GM23338 (cell line): ENCODE measurements at regions not wholly inside any gene's neighbourhood (a gene's known extent, or its start where the extent isn't known, plus 50 kb on each side); places are given as distances from the start of the nearest gene placed in this dataset.
A peak's percentile ranks its signal among the peaks of the same experiment; 100 is the strongest.
"Not testable (repeated sequence)": the region's sequence is repeated elsewhere in the genome, so short reads cannot be mapped to it uniquely, and the experiment has no call there.

Source experiments
- ATAC-seq: fragments of 200-7000 bp; cut with Tn5 transposase; 3 replicates; pipeline ENCODE4 v1.9.1; 2020
- DNase-seq: peaks from one replicate; pipeline ENCODE4 v3.0.0-alpha.2; 2015; ENCODE audit warnings: low spot score
- H2AFZ ChIP-seq: fragments of 200-600 bp; sonication (generic); 2 replicates; pipeline ENCODE4 v1.8.0; 2016; ENCODE audit warnings: antibody characterized with exemption, mild to moderate bottlenecking, moderate library complexity
- H3F3A ChIP-seq: fragments of 200-600 bp; sonication (generic); replicated peaks from 2 replicates; pipeline ENCODE4 v1.8.0; 2017; ENCODE audit warnings: antibody characterized with exemption, mixed run types, low read depth
- H3K27ac ChIP-seq: fragments of 200-600 bp; sonication (generic); 2 replicates; pipeline ENCODE4 v1.6.1; 2016; ENCODE audit warnings: low read depth
- H3K27me3 ChIP-seq: fragments of 200-600 bp; sonication (generic); 2 replicates; pipeline ENCODE4 v1.8.0; 2016; ENCODE audit warnings: mild to moderate bottlenecking, mixed run types, moderate library complexity; ENCODE audit not compliant: insufficient read depth
- H3K36me3 ChIP-seq: fragments of 200-600 bp; sonication (generic); 2 replicates; pipeline ENCODE4 v1.8.0; 2016; ENCODE audit warnings: mild to moderate bottlenecking; ENCODE audit not compliant: insufficient read depth
- H3K4me1 ChIP-seq: fragments of 200-600 bp; sonication (generic); 2 replicates; pipeline ENCODE4 v1.8.0; 2016; ENCODE audit warnings: mild to moderate bottlenecking, moderate library complexity; ENCODE audit not compliant: insufficient read depth
- H3K4me2 ChIP-seq: fragments of 200-600 bp; sonication (generic); 2 replicates; pipeline ENCODE4 v1.7.1; 2017; ENCODE audit warnings: mixed run types
- H3K4me3 ChIP-seq: fragments of 200-600 bp; sonication (generic); 2 replicates; pipeline ENCODE4 v1.6.1; 2016; ENCODE audit warnings: mixed run types
- H3K79me2 ChIP-seq: fragments of 200-600 bp; sonication (generic); replicated peaks from 2 replicates; pipeline ENCODE4 v1.8.0; 2017; ENCODE audit warnings: mild to moderate bottlenecking; ENCODE audit not compliant: insufficient read depth
- H3K9me2 ChIP-seq: fragments of 200-600 bp; sonication (generic); 2 replicates; pipeline ENCODE4 v1.8.0; 2017; ENCODE audit not compliant: insufficient read depth
- H4K20me1 ChIP-seq: fragments of 200-600 bp; sonication (generic); replicated peaks from 2 replicates; pipeline ENCODE4 v1.8.0; 2017; ENCODE audit warnings: mild to moderate bottlenecking; ENCODE audit not compliant: insufficient read depth
- H3K27ac Mint-ChIP-seq: 2 replicates; pipeline ENCODE4 v1.8.0; 2020; ENCODE audit warnings: inconsistent platforms, mild to moderate bottlenecking, moderate library complexity, mixed read lengths
- H3K27me3 Mint-ChIP-seq: 3 replicates; pipeline ENCODE4 v1.8.0; 2022; ENCODE audit warnings: low read depth, mild to moderate bottlenecking, moderate library complexity, mixed read lengths, inconsistent platforms; ENCODE audit not compliant: insufficient read depth, poor library complexity
- H3K36me3 Mint-ChIP-seq: 3 replicates; pipeline ENCODE4 v1.8.0; 2021; ENCODE audit warnings: low read depth, mild to moderate bottlenecking, inconsistent platforms, moderate library complexity, mixed read lengths
- H3K4me1 Mint-ChIP-seq: 3 replicates; pipeline ENCODE4 v1.8.0; 2020; ENCODE audit warnings: mild to moderate bottlenecking, inconsistent platforms, mixed read lengths
- H3K4me3 Mint-ChIP-seq: 3 replicates; pipeline ENCODE4 v1.8.0; 2021; ENCODE audit warnings: moderate library complexity, mild to moderate bottlenecking, inconsistent platforms, mixed read lengths
- H3K9me3 Mint-ChIP-seq: 3 replicates; pipeline ENCODE4 v1.8.0; 2020; ENCODE audit warnings: moderate library complexity, mild to moderate bottlenecking, inconsistent platforms, mixed read lengths
- CREB1 ChIP-seq: fragments of 250-450 bp; sonication (Bioruptor Pico); IDR thresholded peaks from 2 replicates; pipeline ENCODE4 v1.5.0; 2020; ENCODE audit warnings: low read depth, mild to moderate bottlenecking, moderate library complexity
- EZH2phosphoT487 ChIP-seq: fragments of 200-600 bp; sonication (generic); IDR thresholded peaks from one replicate; pipeline ENCODE4 v1.8.1; 2018; ENCODE audit warnings: antibody characterized with exemption; ENCODE audit not compliant: unreplicated experiment
- POLR2AphosphoS5 ChIP-seq: IDR thresholded peaks from 2 replicates; pipeline ENCODE4 v1.6.1; 2016; ENCODE audit warnings: antibody characterized with exemption, low read depth
- TF ChIP-seq, protein P1 (sequence below), 2 experiments: fragments of 200-600 bp in 1 of 2; sonication (generic) in 1 of 2; conservative IDR thresholded peaks; 2 replicates each; pipeline versions ENCODE4 v1.5.1 to v1.6.1; 2016 to 2017; ENCODE audit warnings: antibody characterized with exemption in 2 of 2, low read depth in 2 of 2, mild to moderate bottlenecking in 2 of 2, moderate library complexity in 1 of 2
- TF ChIP-seq, protein P2 (sequence below): IDR thresholded peaks from one replicate; pipeline ENCODE4 v1.6.1; 2018; ENCODE audit warnings: antibody characterized with exemption; ENCODE audit not compliant: unreplicated experiment
- TF ChIP-seq, protein P3 (sequence below): IDR thresholded peaks from 2 replicates; pipeline ENCODE4 v1.6.1; 2016; ENCODE audit warnings: antibody characterized with exemption

DNA sequence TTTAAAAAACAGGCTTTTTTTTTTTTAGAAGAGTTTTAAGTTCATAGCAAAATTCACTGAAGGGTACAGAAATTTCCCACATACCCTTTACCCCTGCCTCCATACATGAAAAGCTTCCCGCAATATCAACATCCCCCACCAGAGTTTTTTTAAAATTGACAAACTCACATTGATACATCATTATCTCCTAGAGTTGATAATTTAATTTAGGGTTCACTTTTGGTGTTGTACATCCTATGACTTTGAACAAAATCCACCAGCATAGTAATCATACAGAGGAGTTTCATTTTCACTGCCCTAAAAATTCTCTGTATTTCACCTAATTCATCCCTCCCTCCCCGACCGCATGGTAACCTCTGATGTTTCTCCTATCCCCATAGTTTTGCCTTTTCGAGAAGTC, 53.6 kb upstream of the KCNK2 start:
- Mint-ChIP-seq H3K4me3 (no peak overlapping the region), H3K9me3 (no peaks in the 10 kb centered on the region), H3K4me1 (peaks cover 2% of the 10 kb centered on the region; the same call in 2 of the 3 replicates), H3K36me3 (no peaks in the 10 kb centered on the region), H3K27ac (no peak overlapping the region), H3K27me3 (no peaks in the 10 kb centered on the region)
- Histone ChIP-seq H3K4me1 (no peaks in the 10 kb centered on the region), H2AFZ (no peak overlapping the region), H3K79me2 (no peaks in the 10 kb centered on the region), H3K4me2 (no peak overlapping the region), H3K27me3 (no peaks in the 10 kb centered on the region), H3K27ac (no peak overlapping the region), H4K20me1 (no peaks in the 10 kb centered on the region), H3K36me3 (no peaks in the 10 kb centered on the region), H3K9me2 (no peaks in the 10 kb centered on the region), H3K4me3 (no peak overlapping the region), H3F3A (no peaks in the 10 kb centered on the region)
- ATAC-seq (no peak), DNase-seq (no peak)
- TF ChIP-seq POLR2AphosphoS5, result no peak
- TF ChIP-seq, protein P1, sequence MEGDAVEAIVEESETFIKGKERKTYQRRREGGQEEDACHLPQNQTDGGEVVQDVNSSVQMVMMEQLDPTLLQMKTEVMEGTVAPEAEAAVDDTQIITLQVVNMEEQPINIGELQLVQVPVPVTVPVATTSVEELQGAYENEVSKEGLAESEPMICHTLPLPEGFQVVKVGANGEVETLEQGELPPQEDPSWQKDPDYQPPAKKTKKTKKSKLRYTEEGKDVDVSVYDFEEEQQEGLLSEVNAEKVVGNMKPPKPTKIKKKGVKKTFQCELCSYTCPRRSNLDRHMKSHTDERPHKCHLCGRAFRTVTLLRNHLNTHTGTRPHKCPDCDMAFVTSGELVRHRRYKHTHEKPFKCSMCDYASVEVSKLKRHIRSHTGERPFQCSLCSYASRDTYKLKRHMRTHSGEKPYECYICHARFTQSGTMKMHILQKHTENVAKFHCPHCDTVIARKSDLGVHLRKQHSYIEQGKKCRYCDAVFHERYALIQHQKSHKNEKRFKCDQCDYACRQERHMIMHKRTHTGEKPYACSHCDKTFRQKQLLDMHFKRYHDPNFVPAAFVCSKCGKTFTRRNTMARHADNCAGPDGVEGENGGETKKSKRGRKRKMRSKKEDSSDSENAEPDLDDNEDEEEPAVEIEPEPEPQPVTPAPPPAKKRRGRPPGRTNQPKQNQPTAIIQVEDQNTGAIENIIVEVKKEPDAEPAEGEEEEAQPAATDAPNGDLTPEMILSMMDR (conservative IDR thresholded peaks at IDR 0.05; ENCODE audit: low read depth in 2 of 2), result 0 out of 4 replicates have a peak, but pooled peaks of 1 of the 2 experiments have one; percentile 9

DNA sequence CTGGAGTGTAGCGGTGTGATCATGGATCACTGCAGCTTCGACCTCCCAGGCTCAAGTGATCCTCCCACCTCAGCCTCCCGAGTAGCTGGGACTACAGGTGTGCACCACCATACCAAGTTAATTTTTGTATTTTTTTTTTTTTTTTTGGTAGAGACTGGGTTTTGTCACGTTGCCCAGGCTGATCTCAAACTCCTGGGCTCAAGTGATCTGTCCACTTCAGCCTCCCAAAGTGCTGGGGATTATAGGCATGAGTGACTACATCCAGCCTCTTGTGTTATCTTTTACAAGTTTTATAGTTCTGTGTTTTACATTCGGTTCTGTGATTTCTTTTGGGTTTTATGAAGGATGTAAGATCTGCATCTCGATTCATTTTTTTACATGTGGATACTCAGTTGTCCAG, 52.0 kb upstream of the KCNK2 start:
- H3K27ac ChIP-seq, H2AFZ ChIP-seq, H3K27ac Mint-ChIP-seq, H3K36me3 ChIP-seq, H3K4me2 ChIP-seq, ATAC-seq, H3K9me2 ChIP-seq, H4K20me1 ChIP-seq, H3K4me3 ChIP-seq, H3K4me1 ChIP-seq, H3K4me3 Mint-ChIP-seq, H3F3A ChIP-seq, H3K9me3 Mint-ChIP-seq, H3K79me2 ChIP-seq, DNase-seq, H3K27me3 ChIP-seq, H3K27me3 Mint-ChIP-seq, H3K4me1 Mint-ChIP-seq, H3K36me3 Mint-ChIP-seq: not testable (repeated sequence)

DNA sequence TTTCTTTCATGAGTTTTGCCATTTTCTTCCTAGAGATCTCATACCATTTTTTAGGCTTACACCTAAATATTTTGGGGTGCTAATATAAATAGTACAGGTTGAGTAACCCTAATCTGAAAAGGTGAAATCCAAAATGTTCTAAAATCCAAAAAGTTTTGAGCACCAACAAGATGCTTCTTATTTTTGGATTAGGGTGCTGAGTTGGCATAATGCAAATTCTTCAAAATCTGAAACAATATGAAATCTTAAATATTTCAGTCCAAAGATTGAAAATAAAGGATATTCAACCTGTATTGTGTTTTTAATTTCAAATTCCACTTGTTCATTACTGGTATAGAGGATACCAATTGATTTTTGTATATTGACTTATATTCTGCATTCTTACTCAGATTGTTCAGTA, 51.1 kb upstream of the KCNK2 start:
- ATAC-seq (no peak), DNase-seq (no peak)
- Mint-ChIP-seq H3K9me3 (no peaks in the 10 kb centered on the region), H3K4me1 (no peaks in the 10 kb centered on the region), H3K4me3 (no peak overlapping the region), H3K36me3 (no peaks in the 10 kb centered on the region), H3K27ac (no peak overlapping the region), H3K27me3 (no peaks in the 10 kb centered on the region)
- Histone ChIP-seq H3K4me3 (no peak overlapping the region), H3K4me1 (no peaks in the 10 kb centered on the region), H4K20me1 (no peaks in the 10 kb centered on the region), H3K79me2 (no peaks in the 10 kb centered on the region), H3K27ac (no peak overlapping the region), H2AFZ (no peak overlapping the region), H3K9me2 (no peaks in the 10 kb centered on the region), H3K4me2 (no peak overlapping the region), H3K36me3 (no peaks in the 10 kb centered on the region), H3K27me3 (no peaks in the 10 kb centered on the region), H3F3A (no peaks in the 10 kb centered on the region)
- TF ChIP-seq, protein P1 (conservative IDR thresholded peaks at IDR 0.05; ENCODE audit: low read depth in 2 of 2), result no peak
- TF ChIP-seq EZH2phosphoT487 (no peak), POLR2AphosphoS5 (no peak), CREB1 (CRISPR knock-in tag) (no peak)
- TF ChIP-seq, protein P2, sequence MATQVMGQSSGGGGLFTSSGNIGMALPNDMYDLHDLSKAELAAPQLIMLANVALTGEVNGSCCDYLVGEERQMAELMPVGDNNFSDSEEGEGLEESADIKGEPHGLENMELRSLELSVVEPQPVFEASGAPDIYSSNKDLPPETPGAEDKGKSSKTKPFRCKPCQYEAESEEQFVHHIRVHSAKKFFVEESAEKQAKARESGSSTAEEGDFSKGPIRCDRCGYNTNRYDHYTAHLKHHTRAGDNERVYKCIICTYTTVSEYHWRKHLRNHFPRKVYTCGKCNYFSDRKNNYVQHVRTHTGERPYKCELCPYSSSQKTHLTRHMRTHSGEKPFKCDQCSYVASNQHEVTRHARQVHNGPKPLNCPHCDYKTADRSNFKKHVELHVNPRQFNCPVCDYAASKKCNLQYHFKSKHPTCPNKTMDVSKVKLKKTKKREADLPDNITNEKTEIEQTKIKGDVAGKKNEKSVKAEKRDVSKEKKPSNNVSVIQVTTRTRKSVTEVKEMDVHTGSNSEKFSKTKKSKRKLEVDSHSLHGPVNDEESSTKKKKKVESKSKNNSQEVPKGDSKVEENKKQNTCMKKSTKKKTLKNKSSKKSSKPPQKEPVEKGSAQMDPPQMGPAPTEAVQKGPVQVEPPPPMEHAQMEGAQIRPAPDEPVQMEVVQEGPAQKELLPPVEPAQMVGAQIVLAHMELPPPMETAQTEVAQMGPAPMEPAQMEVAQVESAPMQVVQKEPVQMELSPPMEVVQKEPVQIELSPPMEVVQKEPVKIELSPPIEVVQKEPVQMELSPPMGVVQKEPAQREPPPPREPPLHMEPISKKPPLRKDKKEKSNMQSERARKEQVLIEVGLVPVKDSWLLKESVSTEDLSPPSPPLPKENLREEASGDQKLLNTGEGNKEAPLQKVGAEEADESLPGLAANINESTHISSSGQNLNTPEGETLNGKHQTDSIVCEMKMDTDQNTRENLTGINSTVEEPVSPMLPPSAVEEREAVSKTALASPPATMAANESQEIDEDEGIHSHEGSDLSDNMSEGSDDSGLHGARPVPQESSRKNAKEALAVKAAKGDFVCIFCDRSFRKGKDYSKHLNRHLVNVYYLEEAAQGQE, result no peak
- TF ChIP-seq, protein P3, sequence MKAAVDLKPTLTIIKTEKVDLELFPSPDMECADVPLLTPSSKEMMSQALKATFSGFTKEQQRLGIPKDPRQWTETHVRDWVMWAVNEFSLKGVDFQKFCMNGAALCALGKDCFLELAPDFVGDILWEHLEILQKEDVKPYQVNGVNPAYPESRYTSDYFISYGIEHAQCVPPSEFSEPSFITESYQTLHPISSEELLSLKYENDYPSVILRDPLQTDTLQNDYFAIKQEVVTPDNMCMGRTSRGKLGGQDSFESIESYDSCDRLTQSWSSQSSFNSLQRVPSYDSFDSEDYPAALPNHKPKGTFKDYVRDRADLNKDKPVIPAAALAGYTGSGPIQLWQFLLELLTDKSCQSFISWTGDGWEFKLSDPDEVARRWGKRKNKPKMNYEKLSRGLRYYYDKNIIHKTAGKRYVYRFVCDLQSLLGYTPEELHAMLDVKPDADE, result no peak
